Trophoblast cell (in vitro differentiated cells and primary cell): ENCODE measurements at regions not wholly inside any gene's neighbourhood (a gene's known extent, or its start where the extent isn't known, plus 50 kb on each side); places are given as distances from the start of the nearest gene placed in this dataset.

ENCODE experiments used
- DNase-seq, 2 donors: peaks; one replicate each; pipeline ENCODE4 v3.0.0-alpha.2; 2016
- H2AFZ ChIP-seq: 2 replicates; pipeline ENCODE4 v1.6.1; 2013; ENCODE audit warnings: low read length, moderate library complexity, mild to moderate bottlenecking; ENCODE audit not compliant: insufficient read depth, poor library complexity
- H2AK5ac ChIP-seq: 2 replicates; pipeline ENCODE4 v1.6.1; 2013; ENCODE audit warnings: mild to moderate bottlenecking, low read length
- H2BK120ac ChIP-seq: 2 replicates; pipeline ENCODE4 v1.6.1; 2013; ENCODE audit warnings: low read length, mild to moderate bottlenecking, moderate library complexity; ENCODE audit not compliant: insufficient read depth, poor library complexity
- H2BK12ac ChIP-seq: 2 replicates; pipeline ENCODE4 v1.6.1; 2013; ENCODE audit warnings: mild to moderate bottlenecking, low read length, moderate library complexity
- H2BK5ac ChIP-seq: 2 replicates; pipeline ENCODE4 v1.6.1; 2013; ENCODE audit warnings: low read length, low read depth, moderate library complexity, mild to moderate bottlenecking; ENCODE audit not compliant: poor library complexity
- H3K14ac ChIP-seq: 2 replicates; pipeline ENCODE4 v1.6.1; 2013; ENCODE audit warnings: mild to moderate bottlenecking, low read length
- H3K18ac ChIP-seq: 2 replicates; pipeline ENCODE4 v1.6.1; 2013; ENCODE audit warnings: mild to moderate bottlenecking, low read length
- H3K23ac ChIP-seq: 2 replicates; pipeline ENCODE4 v1.6.1; 2013; ENCODE audit warnings: low read length
- H3K27ac ChIP-seq: 2 replicates; pipeline ENCODE4 v1.5.1; 2013; ENCODE audit warnings: low read depth, mild to moderate bottlenecking, inconsistent platforms, low read length, moderate library complexity
- H3K27me3 ChIP-seq: 2 replicates; pipeline ENCODE4 v1.6.1; 2013; ENCODE audit warnings: inconsistent platforms, mild to moderate bottlenecking, low read length, moderate library complexity; ENCODE audit not compliant: insufficient read depth
- H3K36me3 ChIP-seq, 2 experiments: 1 replicate in 1 of 2; 2 replicates in 1 of 2; pipeline ENCODE4 v1.6.1; 2013; ENCODE audit warnings: low read length in 2 of 2, mild to moderate bottlenecking in 2 of 2, moderate library complexity in 1 of 2; ENCODE audit not compliant: insufficient read depth in 2 of 2, control insufficient read depth in 1 of 2
- H3K4ac ChIP-seq: 2 replicates; pipeline ENCODE4 v1.6.1; 2013; ENCODE audit warnings: low read depth, mild to moderate bottlenecking, low read length, moderate library complexity
- H3K4me1 ChIP-seq, 2 experiments: 1 replicate in 1 of 2; 2 replicates in 1 of 2; pipeline ENCODE4 v1.6.1; 2013; ENCODE audit warnings: low read length in 2 of 2, mild to moderate bottlenecking in 2 of 2, moderate library complexity in 1 of 2; ENCODE audit not compliant: insufficient read depth in 2 of 2, control insufficient read depth in 1 of 2
- H3K4me2 ChIP-seq: 2 replicates; pipeline ENCODE4 v1.6.1; 2013; ENCODE audit warnings: inconsistent platforms, mild to moderate bottlenecking, low read length, moderate library complexity
- H3K4me3 ChIP-seq: 2 replicates; pipeline ENCODE4 v1.5.1; 2013; ENCODE audit warnings: mild to moderate bottlenecking, low read depth, low read length, inconsistent platforms
- H3K79me1 ChIP-seq: one replicate; pipeline ENCODE4 v1.6.1; 2013; ENCODE audit warnings: low read length
- H3K79me2 ChIP-seq: 2 replicates; pipeline ENCODE4 v1.6.1; 2013; ENCODE audit warnings: low read length, mild to moderate bottlenecking; ENCODE audit not compliant: control insufficient read depth, insufficient read depth, poor library complexity
- H3K9ac ChIP-seq: 2 replicates; pipeline ENCODE4 v1.6.1; 2013; ENCODE audit warnings: mild to moderate bottlenecking, low read length
- H3K9me3 ChIP-seq: 2 replicates; pipeline ENCODE4 v1.6.1; 2013; ENCODE audit warnings: low read depth, mild to moderate bottlenecking, control low read depth, inconsistent platforms, low read length; ENCODE audit not compliant: insufficient read depth
- H4K12ac ChIP-seq: 2 replicates; pipeline ENCODE4 v1.6.1; 2013; ENCODE audit warnings: low read depth, mild to moderate bottlenecking, low read length, moderate library complexity
- H4K8ac ChIP-seq: 2 replicates; pipeline ENCODE4 v1.6.1; 2013; ENCODE audit warnings: low read depth, mild to moderate bottlenecking, low read length, moderate library complexity
- H4K91ac ChIP-seq: one replicate; pipeline ENCODE4 v1.6.1; 2013; ENCODE audit warnings: low read depth, mild to moderate bottlenecking, low read length, moderate library complexity
- WGBS: extraction: QIAGEN DNeasy Blood & Tissue Kit; methylation state at CpG from one replicate; pipeline ENCODE4 v1.1.7; 2013; ENCODE audit warnings: missing lambda C conversion rate; ENCODE audit not compliant: insufficient read length, insufficient coverage; ENCODE audit errors: extremely low coverage; 5-methylcytosine and 5-hydroxymethylcytosine counted together

GRCh38 chr6:15033850-15034203, 212.0 kb upstream of the JARID2 start:
- Histone ChIP-seq H3K4me3 (no peak overlapping the region), H4K12ac (no peak overlapping the region), H3K36me3 (no peaks in the 10 kb centered on the region), H4K91ac (no peak overlapping the region), H3K27ac (no peak overlapping the region), H3K18ac (no peak overlapping the region), H3K4me2 (no peak overlapping the region), H3K23ac (no peak overlapping the region), H3K4ac (no peak overlapping the region), H2BK5ac (no peak overlapping the region), H2AK5ac (no peak overlapping the region), H3K14ac (no peak overlapping the region), H2AFZ (no peak overlapping the region), H3K79me1 (no peaks in the 10 kb centered on the region), H2BK120ac (no peak overlapping the region), H3K4me1 (peaks cover 0 to 5% of the 10 kb centered on the region in 2 experiments), H3K79me2 (no peaks in the 10 kb centered on the region), H3K9ac (no peak overlapping the region), H3K27me3 (no peaks in the 10 kb centered on the region), H3K9me3 (no peaks in the 10 kb centered on the region), H2BK12ac (no peak overlapping the region), H4K8ac (no peak overlapping the region)
- DNase-seq, result no peak
- no CpG with 5 or more reads among the region's 10 CpGs for WGBS

- Histone ChIP-seq H3K79me2 (no peaks in the 10 kb centered on the region), H4K8ac (no peak overlapping the region), H3K4ac (no peak overlapping the region), H3K23ac (no peak overlapping the region), H2BK120ac (no peak overlapping the region), H2AK5ac (no peak overlapping the region), H2BK12ac (no peak overlapping the region), H2BK5ac (no peak overlapping the region), H3K4me2 (no peak overlapping the region), H4K12ac (no peak overlapping the region), H3K14ac (no peak overlapping the region), H3K36me3 (no peaks in the 10 kb centered on the region), H3K27me3 (no peaks in the 10 kb centered on the region), H3K79me1 (no peaks in the 10 kb centered on the region), H3K27ac (no peak overlapping the region), H4K91ac (no peak overlapping the region), H3K4me1 (peaks cover 0 to 5% of the 10 kb centered on the region in 2 experiments), H3K9ac (no peak overlapping the region), H3K18ac (no peak overlapping the region), H3K4me3 (no peak overlapping the region), H3K9me3 (no peaks in the 10 kb centered on the region), H2AFZ (no peak overlapping the region)
- DNase-seq, result peak; percentile 63 to 86
- no CpG with 5 or more reads among the region's 10 CpGs for WGBS
These were observed 209.1 kb upstream of the JARID2 start for GRCh38 chr6:15036690-15037245.

GRCh38 chr6:15037253-15037652, 208.6 kb upstream of the JARID2 start:
- no peak overlapping the region for H3K4me2 ChIP-seq
- H3K4me1 ChIP-seq, result peaks cover 0 to 5% of the 10 kb centered on the region in 2 experiments
- H3K23ac ChIP-seq, result no peak overlapping the region
- no peak overlapping the region for H3K27ac ChIP-seq
- H4K8ac ChIP-seq, result no peak overlapping the region
- H2AFZ ChIP-seq, result no peak overlapping the region
- no peak overlapping the region for H2BK12ac ChIP-seq
- no peak overlapping the region for H3K14ac ChIP-seq
- no peak overlapping the region for H4K12ac ChIP-seq
- H3K4me3 ChIP-seq, result no peak overlapping the region
- H2AK5ac ChIP-seq, result no peak overlapping the region
- H3K79me2 ChIP-seq, result no peaks in the 10 kb centered on the region
- H4K91ac ChIP-seq, result no peak overlapping the region
- H3K18ac ChIP-seq, result no peak overlapping the region
- H3K27me3 ChIP-seq, result no peaks in the 10 kb centered on the region
- H3K9ac ChIP-seq, result no peak overlapping the region
- no CpG with 5 or more reads among the region's 5 CpGs for WGBS
- no peak overlapping the region for H2BK120ac ChIP-seq
- no peaks in the 10 kb centered on the region for H3K79me1 ChIP-seq
- no peaks in the 10 kb centered on the region for H3K9me3 ChIP-seq
- no peak overlapping the region for H2BK5ac ChIP-seq
- DNase-seq, result no peak
- no peak overlapping the region for H3K4ac ChIP-seq
- H3K36me3 ChIP-seq, result no peaks in the 10 kb centered on the region

- no peak overlapping the region for H3K14ac ChIP-seq
- H3K9me3 ChIP-seq, result no peaks in the 10 kb centered on the region
- no peak overlapping the region for H3K4ac ChIP-seq
- no peak overlapping the region for H3K4me2 ChIP-seq
- H3K27me3 ChIP-seq, result no peaks in the 10 kb centered on the region
- H2AK5ac ChIP-seq, result no peak overlapping the region
- H2AFZ ChIP-seq, result no peak overlapping the region
- DNase-seq, result no peak
- no peak overlapping the region for H3K27ac ChIP-seq
- H3K4me3 ChIP-seq, result no peak overlapping the region
- H2BK120ac ChIP-seq, result no peak overlapping the region
- WGBS, result no CpG with 5 or more reads among the region's 11 CpGs
- H3K9ac ChIP-seq, result no peak overlapping the region
- no peaks in the 10 kb centered on the region for H3K79me2 ChIP-seq
- H4K8ac ChIP-seq, result no peak overlapping the region
- no peak overlapping the region for H2BK12ac ChIP-seq
- H3K79me1 ChIP-seq, result no peaks in the 10 kb centered on the region
- H4K12ac ChIP-seq, result no peak overlapping the region
- H3K23ac ChIP-seq, result no peak overlapping the region
- H3K36me3 ChIP-seq, result no peaks in the 10 kb centered on the region
- no peak overlapping the region for H3K18ac ChIP-seq
- H2BK5ac ChIP-seq, result no peak overlapping the region
- H3K4me1 ChIP-seq, result peaks cover 0 to 5% of the 10 kb centered on the region in 2 experiments
- no peak overlapping the region for H4K91ac ChIP-seq
These were observed 207.7 kb upstream of the JARID2 start for GRCh38 chr6:15038013-15038791.
